A549 (cell line): ENCODE measurements at regions not wholly inside any gene's neighbourhood (a gene's known extent, or its start where the extent isn't known, plus 50 kb on each side); places are given as distances from the start of the nearest gene placed in this dataset.

ENCODE experiments used
- ATAC-seq, 2 experiments: fragments of 200-7000 bp in 1 of 2; fragments of >200 bp in 1 of 2; cut with Nextera tagmentation in 1 of 2; cut with Tn5 transposase in 1 of 2; 3 replicates each; pipeline versions ENCODE4 v1.8.0 to v1.9.1; 2018 to 2020; ENCODE audit warnings: mild to moderate bottlenecking in 1 of 2, moderate library complexity in 1 of 2
- CTCF ChIA-PET: fragments of 300-600 bp; sonication (Branson Sonifier 250); formaldehyde crosslinking; extraction: SDS; loops from one replicate; lab custom pipeline; 2021; ENCODE audit warnings: antibody characterized with exemption, inconsistent platforms; lab: Yijun Ruan, JAX
- POLR2A ChIA-PET: fragments of 350-600 bp; formaldehyde crosslinking; extraction: SDS; loops from one replicate; lab custom pipeline; 2021; ENCODE audit warnings: antibody characterized with exemption, inconsistent platforms; lab: Yijun Ruan, JAX
- DNase-seq, 2 experiments: peaks; one replicate each; pipeline versions ENCODE4 v3.0.0 to v3.0.0-alpha.2; 2011 to 2016; ENCODE audit warnings: low read depth in 1 of 2, low spot score in 1 of 2
- FAIRE-seq: peaks from 2 replicates; lab custom pipeline; 2011; peaks lifted over from hg19 to GRCh38; lab: Jason Lieb, UNC
- H3K27ac ChIP-seq, 2 experiments: fragments of >200 bp; sonication (Bioruptor Twin); formaldehyde crosslinking; 3 replicates each; pipeline ENCODE4 v1.5.1; 2016 to 2017
- H3K4me1 ChIP-seq: fragments of >200 bp; sonication (Bioruptor Twin); formaldehyde crosslinking; 3 replicates; pipeline ENCODE4 v1.6.1; 2016
- H3K4me2 ChIP-seq: fragments of >200 bp; sonication (Bioruptor Twin); formaldehyde crosslinking; 3 replicates; pipeline ENCODE4 v1.6.1; 2016
- H3K4me3 ChIP-seq: fragments of >200 bp; sonication (Bioruptor Twin); formaldehyde crosslinking; 3 replicates; pipeline ENCODE4 v1.5.1; 2016
- H3K9me3 ChIP-seq: fragments of >200 bp; sonication (Bioruptor Twin); formaldehyde crosslinking; 3 replicates; pipeline ENCODE4 v1.6.1; 2016
- BHLHE40 ChIP-seq: IDR thresholded peaks from 2 replicates; pipeline ENCODE4 v1.6.1; 2012; ENCODE audit warnings: low read depth, low read length, inconsistent platforms
- CBX2 ChIP-seq: fragments of 200-600 bp; sonication (generic); IDR thresholded peaks from 2 replicates; pipeline ENCODE4 v1.6.1; 2016; ENCODE audit warnings: low read depth, mild to moderate bottlenecking, borderline replicate concordance
- CTCF ChIP-seq: fragments of >200 bp; sonication (Bioruptor Twin); formaldehyde crosslinking; IDR thresholded peaks from 3 replicates; pipeline ENCODE4 v1.5.1; 2016
- E2F6 ChIP-seq: IDR thresholded peaks from 2 replicates; pipeline ENCODE4 v1.6.1; 2012; ENCODE audit warnings: low read depth, borderline replicate concordance
- ESRRA ChIP-seq: fragments of 150-350 bp; IDR thresholded peaks from 2 replicates; pipeline ENCODE4 v1.6.1; 2014; ENCODE audit warnings: mild to moderate bottlenecking, low read length, borderline replicate concordance
- FOSL2 ChIP-seq, 2 experiments: fragments of 450-650 bp in 1 of 2; fragments of >200 bp in 1 of 2; sonication (Bioruptor Twin) in 1 of 2; formaldehyde crosslinking; IDR thresholded peaks; 2 replicates each; pipeline versions ENCODE4 v1.5.0 to v1.6.1; 2016 to 2020; ENCODE audit warnings: mild to moderate bottlenecking in 1 of 2, moderate library complexity in 1 of 2
- HEYL ChIP-seq: fragments of 250-450 bp; sonication (Bioruptor Pico); IDR thresholded peaks from 2 replicates; pipeline ENCODE4 v1.8.0; 2021; ENCODE audit warnings: mild to moderate bottlenecking, moderate library complexity
- HOXB13 ChIP-seq: fragments of 250-450 bp; sonication (Bioruptor Pico); IDR thresholded peaks from 2 replicates; pipeline ENCODE4 v1.5.0; 2020; ENCODE audit warnings: low read depth, mild to moderate bottlenecking, moderate library complexity
- HOXB5 ChIP-seq: fragments of 250-450 bp; sonication (Bioruptor Pico); IDR thresholded peaks from 2 replicates; pipeline ENCODE4 v1.5.0; 2020; ENCODE audit warnings: mild to moderate bottlenecking, moderate library complexity
- KDM1A ChIP-seq: fragments of 200-600 bp; sonication (generic); IDR thresholded peaks from 2 replicates; pipeline ENCODE4 v1.6.1; 2016; ENCODE audit warnings: low read depth, mild to moderate bottlenecking
- KDM5A ChIP-seq: fragments of 200-600 bp; sonication (generic); IDR thresholded peaks from 2 replicates; pipeline ENCODE4 v1.6.1; 2016; ENCODE audit warnings: antibody characterized with exemption, mild to moderate bottlenecking
- MAX ChIP-seq: IDR thresholded peaks from 2 replicates; pipeline ENCODE4 v1.6.1; 2012
- MAZ ChIP-seq: fragments of 150-350 bp; IDR thresholded peaks from 2 replicates; pipeline ENCODE4 v1.6.1; 2014; ENCODE audit warnings: antibody characterized with exemption, low read depth, low read length, borderline replicate concordance
- NFE2L2 ChIP-seq: fragments of 150-350 bp; conservative IDR thresholded peaks from 2 replicates; pipeline ENCODE4 v1.6.1; 2014; ENCODE audit warnings: low read length
- POLR2A ChIP-seq: IDR thresholded peaks from 2 replicates; pipeline ENCODE4 v1.6.1; 2012; ENCODE audit warnings: mild to moderate bottlenecking, low read length
- POLR2AphosphoS2 ChIP-seq: conservative IDR thresholded peaks from 2 replicates; pipeline ENCODE4 v1.6.1; 2012; ENCODE audit warnings: low read length, improper control_type of control experiment, inconsistent platforms
- RAD21 ChIP-seq, 2 experiments: fragments of >200 bp in 1 of 2; sonication (Bioruptor Twin) in 1 of 2; formaldehyde crosslinking in 1 of 2; IDR thresholded peaks in 1 of 2; conservative IDR thresholded peaks in 1 of 2; 2 replicates in 1 of 2; 3 replicates in 1 of 2; pipeline ENCODE4 v1.6.1; 2012 to 2018; ENCODE audit warnings: inconsistent platforms in 1 of 2
- RCOR1 ChIP-seq: fragments of 150-350 bp; IDR thresholded peaks from 2 replicates; pipeline ENCODE4 v1.6.1; 2014; ENCODE audit warnings: antibody characterized with exemption, low read length, low read depth
- REST ChIP-seq: fragments of 200-600 bp; sonication (generic); IDR thresholded peaks from 2 replicates; pipeline ENCODE4 v1.6.1; 2016; ENCODE audit warnings: antibody characterized with exemption, mild to moderate bottlenecking, moderate library complexity
- RFX5 ChIP-seq: fragments of 450-650 bp; IDR thresholded peaks from 2 replicates; pipeline ENCODE4 v1.7.1; 2014; ENCODE audit warnings: antibody characterized with exemption, mild to moderate bottlenecking, moderate library complexity
- RNF2 ChIP-seq: fragments of 200-600 bp; sonication (generic); IDR thresholded peaks from 2 replicates; pipeline ENCODE4 v1.6.1; 2016; ENCODE audit warnings: low read depth, mild to moderate bottlenecking, antibody characterized with exemption, moderate library complexity, borderline replicate concordance
- SMC3 ChIP-seq: fragments of >200 bp; sonication (Bioruptor Twin); formaldehyde crosslinking; IDR thresholded peaks from 3 replicates; pipeline ENCODE4 v1.6.1; 2018; ENCODE audit warnings: inconsistent platforms
- TFCP2L1 ChIP-seq: fragments of 250-450 bp; sonication (Bioruptor Pico); IDR thresholded peaks from 2 replicates; pipeline ENCODE4 v1.5.0; 2021; ENCODE audit warnings: mild to moderate bottlenecking
- USF2 ChIP-seq: fragments of 450-650 bp; IDR thresholded peaks from 2 replicates; pipeline ENCODE4 v1.6.1; 2014; ENCODE audit warnings: antibody characterized with exemption
- ZSCAN20 ChIP-seq: fragments of 250-450 bp; sonication (Bioruptor Pico); IDR thresholded peaks from 2 replicates; pipeline ENCODE4 v1.8.0; 2022; ENCODE audit warnings: mild to moderate bottlenecking, moderate library complexity
- WGBS: methylation state at CpG from one replicate; pipeline ENCODE4 v1.1.6; 2017; ENCODE audit errors: missing lambda C conversion rate; 5-methylcytosine and 5-hydroxymethylcytosine counted together

GRCh38 chr5:17050236-17050635 lies 114.1 kb upstream of the MYO10 start:
- Histone ChIP-seq H3K4me3 (no peak overlapping the region), H3K4me2 (no peak overlapping the region), H3K4me1 (no peaks in the 10 kb centered on the region; the same call in 1 of the 3 replicates), H3K9me3 (no peaks in the 10 kb centered on the region), H3K27ac (no peak overlapping the region)
- ChIA-PET POLR2A (interaction anchor here (1.1 kb wide), 1 partner anchor 8 kb away, joined by 5 read pairs; no protein-coding TSS in a partner anchor), CTCF (no interaction called here)
- TF ChIP-seq HEYL (CRISPR knock-in tag) (no peak), RFX5 (no peak), POLR2A (no peak), HOXB13 (CRISPR knock-in tag) (no peak), CBX2 (no peak), KDM5A (no peak), SMC3 (no peak), RNF2 (no peak), MAZ (no peak), ESRRA (no peak), NFE2L2 (no peak), TFCP2L1 (CRISPR knock-in tag) (no peak), REST (no peak), POLR2AphosphoS2 (no peak), ZSCAN20 (CRISPR knock-in tag) (no peak), CTCF (no peak), FOSL2 (IDR thresholded peaks at IDR 0.05) (no peak), FOSL2 (CRISPR knock-in tag; IDR thresholded peaks at IDR 0.05) (no peak), BHLHE40 (no peak), KDM1A (no peak), MAX (no peak)
- DNase-seq (no peak), ATAC-seq (no peak), FAIRE-seq (no peak)
- 93% methylated on average over 3 of the region's 3 CpGs for WGBS

GRCh38 chr5:17054911-17055310 lies 118.8 kb upstream of the MYO10 start:
- ChIA-PET CTCF (interaction anchor here (0.8 to 4.5 kb wide), 4 partner anchors 8 to 136 kb away, joined by 3 to 22 read pairs (median 4); no protein-coding TSS in a partner anchor), POLR2A (no interaction called here)
- 81% methylated on average over 8 of the region's 8 CpGs for WGBS
- Histone ChIP-seq H3K4me2 (no peak overlapping the region), H3K27ac (0 out of 6 replicates have a peak overlapping the region, but pooled peaks of 1 of the 2 experiments have one; percentile 18), H3K4me3 (no peak overlapping the region), H3K9me3 (no peaks in the 10 kb centered on the region), H3K4me1 (peaks cover 37% of the 10 kb centered on the region)
- no peak for DNase-seq
- TF ChIP-seq RNF2 (no peak), USF2 (no peak), TFCP2L1 (CRISPR knock-in tag) (no peak), E2F6 (no peak), RAD21 (conservative IDR thresholded peaks at IDR 0.05 in 1 of 2, IDR thresholded peaks at IDR 0.05 in 1 of 2) (no peak), POLR2A (no peak), RCOR1 (no peak), HOXB5 (CRISPR knock-in tag) (no peak)
- no peak for FAIRE-seq
- no peak for ATAC-seq
